Astrocyte (in vitro differentiated cells and primary cell): ENCODE measurements at regions not wholly inside any gene's neighbourhood (a gene's known extent, or its start where the extent isn't known, plus 50 kb on each side); places are given as distances from the start of the nearest gene placed in this dataset.
"Not testable (repeated sequence)": the region's sequence is repeated elsewhere in the genome, so short reads cannot be mapped to it uniquely, and the experiment has no call there.

Experiments
- CTCF ChIP-seq: IDR thresholded peaks from 2 replicates; pipeline ENCODE4 v1.5.1; 2011; ENCODE audit warnings: low read depth, mild to moderate bottlenecking, inconsistent platforms, low read length, moderate library complexity; ENCODE audit not compliant: insufficient read depth
- EZH2 ChIP-seq: IDR thresholded peaks from 2 replicates; pipeline ENCODE4 v1.6.1; 2012; ENCODE audit warnings: mild to moderate bottlenecking, low read length, inconsistent platforms; ENCODE audit not compliant: insufficient read depth

GRCh38 chr2:222768019-222768418 lies 92.8 kb upstream of the ACSL3 start:
- not testable (repeated sequence) for TF ChIP-seq CTCF, EZH2
